Neural progenitor cell (in vitro differentiated cells): ENCODE measurements at regions not wholly inside any gene's neighbourhood (a gene's known extent, or its start where the extent isn't known, plus 50 kb on each side); places are given as distances from the start of the nearest gene placed in this dataset.

Source experiments
- DNase-seq: peaks from one replicate; pipeline ENCODE4 v3.0.0-alpha.2; 2016; ENCODE audit warnings: low spot score
- H2AFZ ChIP-seq: fragments of 200-600 bp; sonication (generic); replicated peaks from 2 replicates; pipeline ENCODE4 v1.6.1; 2016; ENCODE audit warnings: antibody characterized with exemption
- H3F3A ChIP-seq: fragments of 200-600 bp; sonication (generic); 2 replicates; pipeline ENCODE4 v1.6.1; 2016; ENCODE audit warnings: antibody characterized with exemption, low read depth
- H3K27ac ChIP-seq: fragments of 200-600 bp; sonication (generic); 2 replicates; pipeline ENCODE4 v1.5.1; 2016; ENCODE audit warnings: mild to moderate bottlenecking
- H3K27me3 ChIP-seq: fragments of 200-600 bp; sonication (generic); 2 replicates; pipeline ENCODE4 v1.6.1; 2016; ENCODE audit warnings: mild to moderate bottlenecking, moderate library complexity
- H3K36me3 ChIP-seq: fragments of 200-600 bp; sonication (generic); 2 replicates; pipeline ENCODE4 v1.5.1; 2016
- H3K4me1 ChIP-seq: fragments of 200-600 bp; sonication (generic); 2 replicates; pipeline ENCODE4 v1.6.1; 2016; ENCODE audit warnings: mixed run types
- H3K4me2 ChIP-seq: fragments of 200-600 bp; sonication (generic); 2 replicates; pipeline ENCODE4 v1.6.1; 2016
- H3K4me3 ChIP-seq: fragments of 200-600 bp; sonication (generic); 2 replicates; pipeline ENCODE4 v1.5.1; 2016
- H3K79me2 ChIP-seq: fragments of 200-600 bp; sonication (generic); 2 replicates; pipeline ENCODE4 v1.6.1; 2016; ENCODE audit warnings: low read depth
- H3K9ac ChIP-seq: fragments of 200-600 bp; sonication (generic); 2 replicates; pipeline ENCODE4 v1.6.1; 2016
- H3K9me3 ChIP-seq: fragments of 200-600 bp; sonication (generic); 2 replicates; pipeline ENCODE4 v1.5.1; 2016; ENCODE audit warnings: low read depth
- H4K20me1 ChIP-seq: fragments of 200-600 bp; sonication (generic); 2 replicates; pipeline ENCODE4 v1.6.1; 2016; ENCODE audit warnings: low read depth
- H3K27ac Mint-ChIP-seq: 3 replicates; pipeline ENCODE4 v1.8.0; 2021; ENCODE audit warnings: mixed read lengths
- H3K27me3 Mint-ChIP-seq: 2 replicates; pipeline ENCODE4 v1.8.0; 2022; ENCODE audit warnings: low read depth, mild to moderate bottlenecking, inconsistent platforms, moderate library complexity, mixed read lengths; ENCODE audit not compliant: insufficient read depth
- H3K36me3 Mint-ChIP-seq: 3 replicates; pipeline ENCODE4 v1.8.0; 2021; ENCODE audit warnings: mixed read lengths
- H3K4me1 Mint-ChIP-seq: 3 replicates; pipeline ENCODE4 v1.8.0; 2021; ENCODE audit warnings: mixed read lengths
- H3K4me3 Mint-ChIP-seq: 3 replicates; pipeline ENCODE4 v1.8.0; 2021; ENCODE audit warnings: mild to moderate bottlenecking, moderate library complexity, mixed read lengths
- H3K9me3 Mint-ChIP-seq: 3 replicates; pipeline ENCODE4 v1.8.0; 2020; ENCODE audit warnings: mixed read lengths
- EZH2 ChIP-seq: fragments of 200-600 bp; sonication (generic); IDR thresholded peaks from 2 replicates; pipeline ENCODE4 v1.6.1; 2017; ENCODE audit warnings: antibody characterized with exemption, mild to moderate bottlenecking, moderate library complexity
- EZH2phosphoT487 ChIP-seq: fragments of 200-600 bp; sonication (generic); IDR thresholded peaks from 2 replicates; pipeline ENCODE4 v1.6.1; 2017; ENCODE audit warnings: antibody characterized with exemption
- TF ChIP-seq, protein P1 (sequence below): fragments of 200-600 bp; sonication (generic); IDR thresholded peaks from 2 replicates; pipeline ENCODE4 v1.5.1; 2017; ENCODE audit warnings: antibody characterized with exemption, mild to moderate bottlenecking

GRCh38 chr4:52234561-52235440 lies 183.7 kb downstream of the SPATA18 start:
- no peak overlapping the region for H3K4me2 ChIP-seq

DNA sequence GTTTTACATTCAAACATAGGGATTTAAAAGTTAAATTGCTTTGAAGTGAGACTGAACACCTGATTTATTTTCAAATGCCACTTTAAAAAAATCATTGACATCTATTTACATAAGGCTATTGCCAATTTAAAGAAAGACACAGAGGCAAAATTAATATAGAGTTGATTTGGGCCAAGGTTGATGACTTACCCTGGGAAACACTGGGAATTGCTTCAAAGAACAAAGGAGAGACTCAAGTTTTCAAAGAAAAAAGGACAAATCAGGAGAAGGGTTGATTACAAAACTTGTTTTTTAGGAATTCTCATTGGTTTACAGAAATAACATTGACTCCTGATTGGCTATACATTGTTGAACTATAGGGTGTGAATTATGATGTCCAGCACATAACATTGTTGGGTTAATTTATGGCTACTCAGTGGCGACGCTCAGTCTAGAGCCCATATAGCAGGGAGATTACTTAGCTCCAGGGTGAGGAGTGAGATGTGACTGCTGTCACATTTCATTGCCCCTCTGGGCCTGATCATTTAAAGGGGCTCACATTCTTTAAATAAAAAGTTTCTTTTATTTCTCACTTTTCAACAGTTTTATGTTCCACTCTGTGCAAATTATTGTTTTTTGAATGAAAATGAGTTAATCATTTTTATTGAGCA lies 184.6 kb downstream of the SPATA18 start:
- TF ChIP-seq, protein P1, sequence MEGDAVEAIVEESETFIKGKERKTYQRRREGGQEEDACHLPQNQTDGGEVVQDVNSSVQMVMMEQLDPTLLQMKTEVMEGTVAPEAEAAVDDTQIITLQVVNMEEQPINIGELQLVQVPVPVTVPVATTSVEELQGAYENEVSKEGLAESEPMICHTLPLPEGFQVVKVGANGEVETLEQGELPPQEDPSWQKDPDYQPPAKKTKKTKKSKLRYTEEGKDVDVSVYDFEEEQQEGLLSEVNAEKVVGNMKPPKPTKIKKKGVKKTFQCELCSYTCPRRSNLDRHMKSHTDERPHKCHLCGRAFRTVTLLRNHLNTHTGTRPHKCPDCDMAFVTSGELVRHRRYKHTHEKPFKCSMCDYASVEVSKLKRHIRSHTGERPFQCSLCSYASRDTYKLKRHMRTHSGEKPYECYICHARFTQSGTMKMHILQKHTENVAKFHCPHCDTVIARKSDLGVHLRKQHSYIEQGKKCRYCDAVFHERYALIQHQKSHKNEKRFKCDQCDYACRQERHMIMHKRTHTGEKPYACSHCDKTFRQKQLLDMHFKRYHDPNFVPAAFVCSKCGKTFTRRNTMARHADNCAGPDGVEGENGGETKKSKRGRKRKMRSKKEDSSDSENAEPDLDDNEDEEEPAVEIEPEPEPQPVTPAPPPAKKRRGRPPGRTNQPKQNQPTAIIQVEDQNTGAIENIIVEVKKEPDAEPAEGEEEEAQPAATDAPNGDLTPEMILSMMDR, result no peak
- no peak for TF ChIP-seq EZH2phosphoT487
- no peak for TF ChIP-seq EZH2
- Histone ChIP-seq H3K4me1 (no peaks in the 10 kb centered on the region), H2AFZ (no peak overlapping the region), H3K79me2 (no peaks in the 10 kb centered on the region), H3K4me2 (no peak overlapping the region), H3K9ac (no peak overlapping the region), H3K27ac (no peak overlapping the region), H4K20me1 (no peaks in the 10 kb centered on the region), H3F3A (no peaks in the 10 kb centered on the region), H3K27me3 (no peaks in the 10 kb centered on the region), H3K36me3 (no peaks in the 10 kb centered on the region), H3K9me3 (no peaks in the 10 kb centered on the region), H3K4me3 (no peak overlapping the region)
- DNase-seq, result no peak
- Mint-ChIP-seq H3K27me3 (no peaks in the 10 kb centered on the region), H3K36me3 (no peaks in the 10 kb centered on the region), H3K4me1 (no peaks in the 10 kb centered on the region), H3K9me3 (no peaks in the 10 kb centered on the region), H3K27ac (no peak overlapping the region), H3K4me3 (no peak overlapping the region)

More at GRCh38 chr4:52234561-52235440, 183.7 kb downstream of the SPATA18 start:
- DNase-seq, result peak; percentile 22
- Histone ChIP-seq H3K36me3 (no peaks in the 10 kb centered on the region), H3K4me3 (no peak overlapping the region), H3K79me2 (no peaks in the 10 kb centered on the region), H3F3A (no peaks in the 10 kb centered on the region), H3K9me3 (no peaks in the 10 kb centered on the region), H2AFZ (no peak overlapping the region), H3K27ac (no peak overlapping the region), H3K4me1 (no peaks in the 10 kb centered on the region), H3K27me3 (no peaks in the 10 kb centered on the region), H4K20me1 (no peaks in the 10 kb centered on the region), H3K9ac (no peak overlapping the region)
- H3K27me3 Mint-ChIP-seq, result no peaks in the 10 kb centered on the region
- no peak overlapping the region for H3K27ac Mint-ChIP-seq
- H3K4me3 Mint-ChIP-seq, result no peak overlapping the region
- H3K36me3 Mint-ChIP-seq, result no peaks in the 10 kb centered on the region
- H3K9me3 Mint-ChIP-seq, result no peaks in the 10 kb centered on the region
- TF ChIP-seq EZH2 (no peak), EZH2phosphoT487 (no peak)
- TF ChIP-seq, protein P1, result peak; percentile 53
- no peaks in the 10 kb centered on the region for H3K4me1 Mint-ChIP-seq

- H3K27ac ChIP-seq, result no peak overlapping the region
- no peak for DNase-seq
- H3K36me3 ChIP-seq, result no peaks in the 10 kb centered on the region
- TF ChIP-seq, protein P1, result no peak
- TF ChIP-seq EZH2, result no peak
- no peak for TF ChIP-seq EZH2phosphoT487
- H3K4me3 Mint-ChIP-seq, result no peak overlapping the region
- no peaks in the 10 kb centered on the region for H3K36me3 Mint-ChIP-seq
- H3K9ac ChIP-seq, result no peak overlapping the region
- H3K27me3 Mint-ChIP-seq, result no peaks in the 10 kb centered on the region
- no peak overlapping the region for H3K27ac Mint-ChIP-seq
- H3K4me2 ChIP-seq, result no peak overlapping the region
- no peak overlapping the region for H2AFZ ChIP-seq
- H3K4me1 Mint-ChIP-seq, result peaks cover 12% of the 10 kb centered on the region
- H3K79me2 ChIP-seq, result no peaks in the 10 kb centered on the region
- H3F3A ChIP-seq, result no peaks in the 10 kb centered on the region
- H3K4me1 ChIP-seq, result peaks cover 7% of the 10 kb centered on the region
- H4K20me1 ChIP-seq, result no peaks in the 10 kb centered on the region
- H3K27me3 ChIP-seq, result no peaks in the 10 kb centered on the region
- H3K9me3 ChIP-seq, result no peaks in the 10 kb centered on the region
- H3K4me3 ChIP-seq, result no peak overlapping the region
- H3K9me3 Mint-ChIP-seq, result no peaks in the 10 kb centered on the region
These were observed 190.8 kb downstream of the SPATA18 start for GRCh38 chr4:52241916-52242315.
